ENCODE measurements at regions not wholly inside any gene's neighbourhood (a gene's known extent, or its start where the extent isn't known, plus 50 kb on each side); places are given as distances from the start of the nearest gene placed in this dataset.

DNA sequence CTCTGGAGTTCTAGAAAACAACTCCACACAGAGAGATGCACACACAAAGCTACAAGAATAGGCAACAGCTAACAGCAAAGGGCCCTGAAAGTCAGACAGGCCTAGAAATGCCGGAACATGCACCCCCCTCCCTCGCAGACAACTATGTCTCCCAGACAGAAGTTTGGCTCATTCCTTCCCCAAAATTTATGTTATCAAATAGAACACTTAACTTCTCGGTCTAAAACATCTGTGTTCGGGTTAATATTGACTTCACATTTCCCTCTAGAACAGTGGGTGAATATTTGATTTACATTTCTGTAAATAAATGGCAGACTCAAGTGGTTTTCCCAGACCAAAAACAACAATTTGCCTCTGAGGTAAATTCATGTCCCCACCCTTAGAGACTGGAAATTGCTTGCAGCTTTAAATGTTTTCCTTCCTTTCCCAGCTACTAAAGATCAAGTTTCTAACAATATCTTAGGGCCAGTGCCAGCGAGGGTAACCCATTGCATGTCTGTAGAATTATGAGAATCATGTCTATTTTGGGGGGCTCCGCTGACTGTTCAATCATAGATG, 92.5 kb upstream of the INHBA start:
- H3K4me3 ChIP-seq (replicated peaks in 1 of 2; ENCODE audit: low read depth in 2 of 2, low read length in 2 of 2): no peak overlapping the region
- no peak for TF ChIP-seq CTCF (IDR thresholded peaks at IDR 0.05; ENCODE audit: low read depth, low read length)
- DNase-seq (ENCODE audit: low read depth in 2 of 2): no peak

GRCh38 chr7:41793556-41793955, 90.7 kb upstream of the INHBA start:
- no peak for DNase-seq (ENCODE audit: low read depth in 2 of 2)
- H3K4me3 ChIP-seq (replicated peaks in 1 of 2; ENCODE audit: low read depth in 2 of 2, low read length in 2 of 2): no peak overlapping the region
- no peak for TF ChIP-seq CTCF (IDR thresholded peaks at IDR 0.05; ENCODE audit: low read depth, low read length)

GRCh38 chr7:41792120-41792519, 89.2 kb upstream of the INHBA start:
- peak; percentile 5 to 55 for DNase-seq (ENCODE audit: low read depth in 2 of 2)
- no peak for TF ChIP-seq CTCF (IDR thresholded peaks at IDR 0.05; ENCODE audit: low read depth, low read length)
- no peak overlapping the region for H3K4me3 ChIP-seq (replicated peaks in 1 of 2; ENCODE audit: low read depth in 2 of 2, low read length in 2 of 2)

- TF ChIP-seq CTCF (IDR thresholded peaks at IDR 0.05; ENCODE audit: low read depth, low read length): no peak
- peak in 1 of 2 donors; percentile 25 for DNase-seq (ENCODE audit: low read depth in 2 of 2)
- no peak overlapping the region for H3K4me3 ChIP-seq (replicated peaks in 1 of 2; ENCODE audit: low read depth in 2 of 2, low read length in 2 of 2)
These were observed 85.7 kb upstream of the INHBA start for GRCh38 chr7:41788556-41788955.

DNA sequence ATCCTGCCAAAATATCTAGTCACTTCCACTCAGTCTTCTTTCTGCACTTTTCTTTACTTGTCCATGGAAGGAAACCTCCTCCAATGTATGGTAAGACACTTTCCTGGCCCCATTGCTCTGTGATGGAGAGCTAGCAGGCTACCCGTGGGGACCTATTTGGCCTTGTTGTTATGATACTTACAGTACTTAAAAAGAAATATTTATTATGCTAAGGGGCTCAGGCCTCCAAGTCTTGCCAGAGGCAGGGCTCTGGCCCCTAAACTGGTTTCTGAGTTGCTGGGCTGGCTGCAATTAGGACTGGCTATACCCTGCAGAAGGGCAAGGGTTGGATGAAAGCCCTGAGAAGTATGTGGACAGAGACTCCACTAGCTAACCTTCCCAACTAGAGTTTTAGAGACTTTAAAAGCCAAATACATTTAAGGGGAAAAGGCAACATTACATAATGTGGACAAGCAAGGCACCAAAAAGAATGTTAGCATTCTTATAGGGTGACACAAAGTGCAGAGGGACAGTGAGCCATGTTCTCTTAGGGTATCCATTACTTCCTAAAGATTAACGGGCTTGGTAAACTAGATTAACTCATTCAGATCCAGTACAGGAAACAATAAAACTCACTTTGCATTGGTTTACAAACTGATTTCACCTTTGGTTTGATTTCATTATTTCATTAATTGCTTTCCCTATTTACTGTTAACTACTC, 84.9 kb upstream of the INHBA start:
- H3K4me3 ChIP-seq (replicated peaks in 1 of 2; ENCODE audit: low read depth in 2 of 2, low read length in 2 of 2): no peak overlapping the region
- peak in 1 of 2 donors; percentile 9 for DNase-seq (ENCODE audit: low read depth in 2 of 2)
- no peak for TF ChIP-seq CTCF (IDR thresholded peaks at IDR 0.05; ENCODE audit: low read depth, low read length)

GRCh38 chr7:41786944-41787343, 84.1 kb upstream of the INHBA start:
- no peak for TF ChIP-seq CTCF (IDR thresholded peaks at IDR 0.05; ENCODE audit: low read depth, low read length)
- no peak for DNase-seq (ENCODE audit: low read depth in 2 of 2)
- no peak overlapping the region for H3K4me3 ChIP-seq (replicated peaks in 1 of 2; ENCODE audit: low read depth in 2 of 2, low read length in 2 of 2)
